ENCODE measurements at regions not wholly inside any gene's neighbourhood (a gene's known extent, or its start where the extent isn't known, plus 50 kb on each side); places are given as distances from the start of the nearest gene placed in this dataset.

GRCh38 chr6:149150301-149150700, 167.2 kb upstream of the TAB2 start:
- no peak for DNase-seq

DNA sequence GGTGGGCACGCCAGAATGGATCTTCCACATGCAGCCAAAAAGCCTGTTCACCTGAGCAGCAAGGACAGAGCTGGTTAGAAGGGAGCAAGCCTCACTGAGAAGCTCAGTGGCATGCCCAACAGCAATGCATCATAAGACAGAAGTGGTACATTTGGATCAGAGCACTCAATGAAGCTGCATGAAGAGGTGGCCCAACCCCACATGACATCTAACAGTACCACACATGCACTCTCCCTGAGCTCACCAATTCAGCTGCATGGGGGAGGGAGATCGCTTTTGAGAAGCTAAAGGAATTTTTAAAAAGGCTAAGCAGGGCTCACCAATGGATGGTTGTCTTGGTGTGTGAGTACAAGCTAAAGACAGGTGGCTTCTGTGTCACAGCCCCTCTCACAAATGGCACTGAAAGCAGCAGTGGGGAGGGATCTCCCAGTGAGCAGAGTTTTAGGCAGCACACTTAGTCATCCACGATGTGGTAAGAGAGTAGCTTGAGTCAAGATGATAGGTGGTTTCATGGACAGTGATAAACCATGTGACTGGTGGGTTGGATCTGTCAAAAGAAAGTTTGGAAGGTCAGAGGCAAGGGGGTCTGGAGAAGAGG, 166.6 kb upstream of the TAB2 start:
- DNase-seq, result no peak

DNA sequence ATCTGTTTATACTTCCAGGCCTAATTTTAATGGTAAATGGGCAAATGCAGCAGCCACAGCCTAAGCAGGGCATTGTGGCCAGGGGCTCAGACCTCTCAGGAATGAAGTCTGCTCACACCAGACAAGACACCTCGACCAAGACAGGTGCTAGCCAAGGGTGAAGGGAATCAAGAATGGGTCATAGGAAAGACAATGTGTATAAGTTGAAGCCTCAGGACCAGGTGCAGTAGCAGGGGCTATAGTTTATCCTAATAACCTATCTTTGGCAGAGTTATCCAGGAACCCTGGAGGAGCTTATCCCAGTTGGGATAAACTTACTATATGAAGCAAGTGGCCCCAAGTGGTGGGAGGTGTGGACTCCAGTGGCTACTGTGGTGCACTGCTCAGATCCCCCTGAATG, 165.0 kb upstream of the TAB2 start:
- no peak for DNase-seq

GRCh38 chr6:149153100-149153499, 164.4 kb upstream of the TAB2 start:
- DNase-seq, result no peak

DNA sequence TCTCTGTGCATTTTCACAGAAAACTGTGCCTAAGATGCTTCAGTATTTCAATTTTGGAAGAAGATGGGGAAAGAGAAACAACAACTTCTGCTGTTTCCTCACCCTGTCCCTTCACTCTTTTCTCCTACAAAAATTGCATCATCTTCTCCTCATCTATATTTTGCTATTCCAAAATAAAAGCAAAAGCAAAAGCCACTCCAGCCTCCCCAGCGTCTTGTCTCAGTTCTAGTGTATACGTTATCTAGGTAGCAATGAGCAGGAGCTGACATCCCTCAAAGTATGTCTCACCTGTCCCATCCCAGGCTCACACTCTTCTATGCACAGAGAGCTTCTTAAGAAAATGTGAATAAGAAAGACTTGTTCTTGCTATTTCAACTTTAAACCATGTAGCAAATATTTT, 163.8 kb upstream of the TAB2 start:
- no peak for DNase-seq

DNA sequence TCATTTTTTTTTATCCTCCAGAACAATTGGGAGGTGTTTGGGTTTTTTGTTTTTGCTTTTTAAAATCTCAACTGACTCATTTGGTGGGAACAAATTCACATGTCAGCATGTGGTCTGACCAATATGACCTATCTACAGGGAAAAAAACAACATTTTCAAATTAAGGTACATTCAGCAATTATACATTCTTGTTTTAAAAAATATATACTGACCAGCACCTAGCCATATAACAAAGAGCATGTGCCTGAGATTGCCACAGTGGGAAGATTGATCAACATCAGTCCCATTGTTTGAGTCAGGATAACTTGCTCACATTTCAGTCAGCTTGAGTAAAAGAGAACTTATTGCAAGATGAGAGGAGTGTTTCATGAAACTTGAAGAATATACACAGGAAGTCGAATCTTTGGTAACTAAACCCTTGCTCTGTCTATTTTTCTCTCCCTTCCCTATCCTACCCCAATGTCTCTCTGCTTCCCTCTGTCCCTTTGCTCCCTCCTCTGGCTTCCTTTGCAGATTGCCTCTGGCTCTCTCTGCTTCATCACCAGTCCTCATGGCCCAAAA, 163.2 kb upstream of the TAB2 start:
- no peak for DNase-seq

DNA sequence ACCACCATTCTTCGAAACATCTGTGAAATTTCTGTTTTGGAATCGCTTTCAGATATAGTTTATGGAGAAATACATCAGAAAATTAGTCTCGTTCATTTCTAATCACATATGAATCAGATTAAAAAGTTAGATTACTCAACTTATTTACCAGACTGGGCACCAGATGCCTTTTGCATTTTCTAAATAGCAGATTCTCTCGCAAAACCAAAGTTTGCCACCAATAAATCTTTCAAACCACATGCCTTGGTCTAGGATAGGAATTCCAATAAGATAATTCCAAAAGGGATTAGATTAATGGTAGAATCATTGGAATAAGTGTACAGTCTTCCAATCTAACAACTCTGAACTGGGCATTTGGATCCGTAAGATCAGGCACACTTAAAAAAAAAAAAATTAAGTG, 160.4 kb upstream of the TAB2 start:
- DNase-seq, result no peak

GRCh38 chr6:149158076-149158475, 159.4 kb upstream of the TAB2 start:
- no peak for DNase-seq

DNA sequence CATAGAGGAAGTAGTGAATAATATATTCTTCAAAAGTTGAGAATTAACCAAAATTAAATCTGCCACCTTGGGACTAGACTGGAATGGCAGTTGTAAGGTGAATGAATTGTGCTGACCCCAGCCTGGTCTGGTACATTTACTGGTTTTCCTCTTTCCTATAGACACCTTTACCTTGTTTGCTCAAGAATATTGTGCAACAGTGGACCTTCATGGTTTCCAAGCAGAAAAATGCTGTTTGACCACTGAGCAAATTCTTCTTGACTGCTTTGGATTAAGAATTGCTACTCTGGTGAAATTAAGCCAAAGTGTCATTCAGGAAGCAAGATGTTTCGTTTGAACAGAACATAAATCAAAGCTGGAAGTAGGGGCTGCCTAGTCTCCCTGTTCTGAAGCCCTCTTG, 156.6 kb upstream of the TAB2 start:
- no peak for DNase-seq

GRCh38 chr6:149162924-149163323, 154.6 kb upstream of the TAB2 start:
- DNase-seq, result no peak

DNA sequence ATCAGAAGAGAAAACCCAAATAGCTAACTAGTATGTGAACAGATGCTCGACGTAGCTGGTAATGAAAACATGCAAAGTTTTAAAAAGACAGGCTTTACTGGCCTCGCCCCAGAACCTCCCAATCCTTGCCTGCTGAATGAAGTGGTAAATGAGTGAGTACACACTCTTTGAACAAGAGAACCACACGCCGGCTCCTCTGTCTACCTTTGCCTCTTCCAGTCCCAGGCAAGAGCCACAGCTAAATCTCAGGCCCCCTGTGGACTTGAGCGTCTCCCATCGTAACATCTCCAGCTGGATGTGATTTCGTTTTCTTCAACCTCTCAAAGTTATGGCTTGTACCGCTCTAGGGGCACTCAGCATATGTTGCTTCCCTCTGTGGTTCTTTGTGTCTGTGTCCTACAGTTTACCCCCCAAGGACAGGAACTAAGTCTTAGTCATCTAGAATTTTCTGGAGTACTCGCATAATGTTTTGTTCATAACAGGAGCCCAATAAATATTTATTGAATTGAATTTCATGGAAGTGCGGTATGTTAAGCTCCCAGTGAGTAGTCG, 153.2 kb upstream of the TAB2 start:
- no peak for DNase-seq

GRCh38 chr6:149166336-149166735, 151.2 kb upstream of the TAB2 start:
- no peak for DNase-seq

DNA sequence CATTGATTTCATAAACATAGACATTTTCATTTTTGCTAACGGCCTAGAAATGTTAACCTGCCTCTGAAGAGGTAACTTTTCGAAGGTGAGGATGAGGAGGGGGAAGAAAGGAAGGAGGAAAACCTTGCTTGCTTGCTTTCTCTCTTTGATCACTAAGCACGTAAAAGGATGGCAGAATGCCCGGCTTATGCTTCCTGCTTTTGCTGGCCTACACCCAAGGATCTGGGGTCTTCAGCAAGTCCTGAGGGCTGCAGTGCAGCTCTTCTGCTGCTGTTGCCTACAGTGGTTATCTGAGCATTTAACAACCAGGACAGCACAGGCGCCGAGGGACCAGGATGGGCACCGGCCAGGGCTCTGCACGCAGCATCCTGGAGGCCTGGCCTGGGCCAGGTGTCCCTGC, 150.8 kb upstream of the TAB2 start:
- DNase-seq, result peak; percentile 8

- DNase-seq, result no peak
Observed at GRCh38 chr6:149168968-149169367, 148.5 kb upstream of the TAB2 start.

GRCh38 chr6:149169761-149170511, 147.6 kb upstream of the TAB2 start:
- no peak for DNase-seq

GRCh38 chr6:149170564-149171452, 146.7 kb upstream of the TAB2 start:
- no peak for DNase-seq

DNA sequence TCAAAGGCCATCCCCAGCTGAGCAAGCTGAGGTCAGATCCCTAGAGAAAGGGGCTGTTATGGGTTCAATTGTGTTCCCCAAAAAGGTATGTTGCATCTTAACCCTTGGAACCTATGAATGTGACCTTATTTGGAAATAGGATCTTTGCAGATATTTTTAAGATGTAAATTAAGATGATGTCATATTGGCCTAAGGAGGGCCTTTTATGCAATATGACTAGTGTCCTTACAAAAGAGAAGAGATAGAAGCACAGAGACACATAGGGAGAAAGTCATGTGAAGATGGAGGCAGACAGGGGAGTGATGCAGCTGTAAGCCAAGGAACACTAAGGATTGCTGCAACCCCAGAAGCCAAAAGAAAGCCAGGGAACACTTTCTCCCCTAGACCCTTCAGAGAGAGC, 144.3 kb upstream of the TAB2 start:
- DNase-seq, result no peak

DNA sequence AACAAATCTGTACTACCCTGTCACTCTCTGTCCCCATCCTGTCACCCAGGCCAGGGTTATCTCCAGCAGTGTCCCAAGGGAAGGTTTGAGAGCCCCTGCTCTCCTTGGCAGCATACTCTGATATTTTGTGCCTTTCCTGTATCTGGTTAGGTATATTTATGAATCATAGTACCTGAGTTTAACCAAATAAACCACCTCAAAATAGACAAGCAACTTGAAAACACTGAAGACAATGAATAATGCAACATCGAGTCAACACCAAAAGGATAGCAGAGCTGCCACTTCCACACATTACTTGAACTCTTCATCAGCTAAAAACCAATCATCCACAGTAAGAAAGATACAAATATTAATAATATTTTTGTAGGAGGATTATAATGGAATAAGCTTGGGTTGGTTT, 142.6 kb upstream of the TAB2 start:
- DNase-seq, result no peak

GRCh38 chr6:149176971-149177667, 140.4 kb upstream of the TAB2 start:
- DNase-seq, result no peak

GRCh38 chr6:149179431-149179830, 138.1 kb upstream of the TAB2 start:
- DNase-seq, result no peak

GRCh38 chr6:149181304-149181703, 136.2 kb upstream of the TAB2 start:
- no peak for DNase-seq

- no peak for DNase-seq
Observed at GRCh38 chr6:149182262-149182661, 135.2 kb upstream of the TAB2 start.

DNA sequence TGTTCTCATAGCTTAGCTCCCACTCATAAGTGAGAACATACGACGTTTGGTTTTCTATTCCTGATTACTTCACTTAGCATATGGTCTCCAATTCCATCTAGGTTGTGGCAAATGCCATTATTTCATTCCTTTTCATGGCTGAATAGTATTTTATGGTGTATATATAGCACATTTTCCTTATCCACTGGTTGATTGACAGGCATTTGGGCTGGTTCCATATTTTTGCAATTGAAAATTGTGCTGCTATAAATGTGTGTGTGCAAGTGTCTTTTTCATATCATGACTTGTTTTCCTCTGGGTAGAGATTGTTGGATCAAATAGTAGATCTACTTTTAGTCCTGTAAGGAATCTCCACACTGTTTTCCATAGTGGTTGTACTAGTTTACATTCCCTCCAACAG, 133.0 kb upstream of the TAB2 start:
- DNase-seq, result no peak

All from RPMI8226 (cell line).